Natural killer cell (primary cell): ENCODE measurements at regions not wholly inside any gene's neighbourhood (a gene's known extent, or its start where the extent isn't known, plus 50 kb on each side); places are given as distances from the start of the nearest gene placed in this dataset.

ENCODE experiments used
- ATAC-seq, 3 donors: fragments of 150-1000 bp in 2 of 3; fragments of 200-7000 bp in 1 of 3; cut with Tn5 transposase; 1 replicate in 1 of 3; 2 replicates in 2 of 3; pipeline ENCODE4 v1.10.0; 2021; ENCODE audit warnings: mild to moderate bottlenecking in 2 of 3, moderate library complexity in 2 of 3
- DNase-seq, 2 donors: peaks; one replicate each; pipeline versions ENCODE4 v3.0.0 to v3.0.0-alpha.2; 2013 to 2021; ENCODE audit warnings: mixed read lengths in 1 of 2
- H3K27ac ChIP-seq: one replicate; pipeline ENCODE4 v1.5.1; 2013; ENCODE audit warnings: mild to moderate bottlenecking, low read length
- H3K27me3 ChIP-seq: one replicate; pipeline ENCODE4 v1.6.1; 2013; ENCODE audit warnings: low read length; ENCODE audit not compliant: control insufficient read depth, insufficient read depth
- H3K36me3 ChIP-seq: one replicate; pipeline ENCODE4 v1.6.1; 2013; ENCODE audit warnings: low read length; ENCODE audit not compliant: control insufficient read depth, insufficient read depth
- H3K4me1 ChIP-seq: one replicate; pipeline ENCODE4 v1.6.1; 2013; ENCODE audit warnings: low read length; ENCODE audit not compliant: control insufficient read depth, insufficient read depth
- H3K4me3 ChIP-seq: one replicate; pipeline ENCODE4 v1.5.1; 2013; ENCODE audit warnings: low read length
- H3K9me3 ChIP-seq: one replicate; pipeline ENCODE4 v1.6.1; 2013; ENCODE audit warnings: low read length; ENCODE audit not compliant: control insufficient read depth, insufficient read depth
- H3K27ac Mint-ChIP-seq, 2 donors: one replicate each; pipeline ENCODE4 v1.8.0; 2022; ENCODE audit warnings: mild to moderate bottlenecking in 2 of 2, mixed read lengths in 2 of 2, moderate library complexity in 1 of 2
- H3K27me3 Mint-ChIP-seq, 2 donors: one replicate each; pipeline ENCODE4 v1.8.0; 2022; ENCODE audit warnings: low read depth in 2 of 2, mixed read lengths in 2 of 2
- H3K36me3 Mint-ChIP-seq: one replicate; pipeline ENCODE4 v1.8.0; 2022; ENCODE audit warnings: mixed read lengths
- H3K4me1 Mint-ChIP-seq, 2 donors: one replicate each; pipeline ENCODE4 v1.8.0; 2022; ENCODE audit warnings: mixed read lengths in 2 of 2
- H3K4me3 Mint-ChIP-seq: one replicate; pipeline ENCODE4 v1.8.0; 2022; ENCODE audit warnings: mild to moderate bottlenecking, moderate library complexity, mixed read lengths
- H3K9me3 Mint-ChIP-seq, 2 donors: one replicate each; pipeline ENCODE4 v1.8.0; 2022; ENCODE audit warnings: mixed read lengths in 2 of 2
- WGBS: methylation state at CpG from one replicate; pipeline ENCODE4 v1.1.7; 2013; ENCODE audit warnings: missing lambda C conversion rate; ENCODE audit not compliant: insufficient coverage; 5-methylcytosine and 5-hydroxymethylcytosine counted together
- intact Hi-C: fragments of 100-400 bp; cut with micrococcal nuclease; formaldehyde crosslinking; loops from one replicate; pipeline ENCODE4 v1.14.2; 2022
- TF ChIP-seq, protein P1 (sequence below): fragments of 200-600 bp; IDR thresholded peaks from one replicate; pipeline ENCODE4 v1.8.0; 2022; ENCODE audit warnings: antibody characterized with exemption

DNA sequence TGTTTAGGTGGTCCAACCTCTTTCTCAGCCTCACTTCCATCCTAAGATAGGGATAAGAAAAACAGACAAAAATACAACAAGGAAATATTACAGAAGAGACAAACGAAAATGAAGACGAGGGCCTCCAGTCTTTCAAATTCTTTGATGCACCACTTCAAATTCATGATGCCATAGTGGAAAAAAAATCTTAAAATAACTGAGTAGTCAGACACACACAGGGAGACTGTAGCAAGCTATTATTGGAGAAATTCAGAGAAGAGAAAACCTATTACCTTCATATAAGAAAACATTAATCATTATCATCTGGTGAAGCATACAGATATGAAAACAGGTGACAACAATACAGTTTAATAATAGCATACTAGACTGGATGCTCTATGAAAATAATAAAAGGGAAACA lies 548.2 kb downstream of the KCTD12 start:
- Histone ChIP-seq H3K27me3 (no peaks in the 10 kb centered on the region), H3K36me3 (no peaks in the 10 kb centered on the region), H3K9me3 (no peaks in the 10 kb centered on the region), H3K4me1 (no peaks in the 10 kb centered on the region), H3K4me3 (no peak overlapping the region), H3K27ac (no peak overlapping the region)
- H3K4me3 Mint-ChIP-seq: no peak overlapping the region
- H3K36me3 Mint-ChIP-seq: no peaks in the 10 kb centered on the region
- DNase-seq: no peak
- H3K9me3 Mint-ChIP-seq: peaks cover 0 to 3% of the 10 kb centered on the region in 2 donors
- no peak overlapping the region for H3K27ac Mint-ChIP-seq
- H3K4me1 Mint-ChIP-seq: no peaks in the 10 kb centered on the region
- WGBS: no CpG with 5 or more reads among the region's 2 CpGs
- H3K27me3 Mint-ChIP-seq: no peaks in the 10 kb centered on the region
- intact Hi-C loops: no loop called here
- TF ChIP-seq, protein P1, sequence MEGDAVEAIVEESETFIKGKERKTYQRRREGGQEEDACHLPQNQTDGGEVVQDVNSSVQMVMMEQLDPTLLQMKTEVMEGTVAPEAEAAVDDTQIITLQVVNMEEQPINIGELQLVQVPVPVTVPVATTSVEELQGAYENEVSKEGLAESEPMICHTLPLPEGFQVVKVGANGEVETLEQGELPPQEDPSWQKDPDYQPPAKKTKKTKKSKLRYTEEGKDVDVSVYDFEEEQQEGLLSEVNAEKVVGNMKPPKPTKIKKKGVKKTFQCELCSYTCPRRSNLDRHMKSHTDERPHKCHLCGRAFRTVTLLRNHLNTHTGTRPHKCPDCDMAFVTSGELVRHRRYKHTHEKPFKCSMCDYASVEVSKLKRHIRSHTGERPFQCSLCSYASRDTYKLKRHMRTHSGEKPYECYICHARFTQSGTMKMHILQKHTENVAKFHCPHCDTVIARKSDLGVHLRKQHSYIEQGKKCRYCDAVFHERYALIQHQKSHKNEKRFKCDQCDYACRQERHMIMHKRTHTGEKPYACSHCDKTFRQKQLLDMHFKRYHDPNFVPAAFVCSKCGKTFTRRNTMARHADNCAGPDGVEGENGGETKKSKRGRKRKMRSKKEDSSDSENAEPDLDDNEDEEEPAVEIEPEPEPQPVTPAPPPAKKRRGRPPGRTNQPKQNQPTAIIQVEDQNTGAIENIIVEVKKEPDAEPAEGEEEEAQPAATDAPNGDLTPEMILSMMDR: no peak
- no peak for ATAC-seq

DNA sequence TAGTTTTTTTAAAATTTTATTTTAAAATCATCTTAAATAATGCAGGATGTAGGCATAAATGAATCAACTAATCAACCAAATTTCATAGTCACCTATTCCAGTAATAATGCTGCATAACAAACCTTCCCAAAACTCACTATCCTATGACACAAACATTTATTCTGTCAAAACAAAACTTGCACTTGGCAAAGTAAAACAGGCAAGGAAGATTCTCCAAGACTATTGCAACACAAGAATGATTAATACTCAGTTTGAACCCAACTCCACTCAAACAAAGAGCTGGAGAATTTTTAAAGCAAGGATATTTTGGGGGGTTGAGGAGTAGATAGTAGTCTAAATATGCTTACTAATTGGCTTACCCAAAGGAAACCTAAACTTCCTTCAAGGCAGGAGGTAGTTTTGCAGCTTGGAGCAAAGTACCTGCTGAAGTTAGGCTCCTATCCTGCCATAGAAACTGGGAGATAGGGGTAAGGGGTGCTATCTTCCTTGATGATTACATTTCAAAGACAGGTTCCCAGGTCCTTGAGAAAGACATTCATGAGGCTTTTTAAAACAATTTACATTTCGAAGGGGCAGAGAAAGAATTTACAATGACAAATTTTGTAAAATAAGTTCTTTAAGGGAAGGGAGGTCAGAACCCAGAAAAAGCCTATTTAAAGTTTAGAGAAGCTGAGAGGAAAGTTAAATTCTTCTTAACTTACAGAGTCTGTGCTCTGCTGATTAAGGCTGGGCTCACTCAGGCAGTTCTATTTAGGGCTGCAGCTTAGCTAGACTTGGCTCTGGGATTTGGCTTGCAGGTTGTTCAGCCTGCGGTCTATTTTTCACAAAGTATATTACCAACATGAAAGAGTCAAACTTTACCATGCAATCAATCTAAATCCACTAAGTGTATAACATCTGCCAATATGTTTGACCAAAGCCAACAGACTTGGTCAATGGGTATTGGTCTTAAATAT lies 549.0 kb downstream of the KCTD12 start:
- Histone ChIP-seq H3K36me3 (no peaks in the 10 kb centered on the region), H3K9me3 (no peaks in the 10 kb centered on the region), H3K4me1 (no peaks in the 10 kb centered on the region), H3K27me3 (no peaks in the 10 kb centered on the region), H3K4me3 (no peak overlapping the region), H3K27ac (no peak overlapping the region)
- DNase-seq (no peak), ATAC-seq (no peak)
- no peaks in the 10 kb centered on the region for H3K36me3 Mint-ChIP-seq
- intact Hi-C loops: no loop called here
- TF ChIP-seq, protein P1: no peak
- WGBS: 88% methylated on average over 2 of the region's 2 CpGs
- no peaks in the 10 kb centered on the region for H3K4me1 Mint-ChIP-seq
- H3K4me3 Mint-ChIP-seq: no peak overlapping the region
- no peaks in the 10 kb centered on the region for H3K27me3 Mint-ChIP-seq
- H3K27ac Mint-ChIP-seq: no peak overlapping the region
- peaks cover 0 to 3% of the 10 kb centered on the region in 2 donors for H3K9me3 Mint-ChIP-seq

DNA sequence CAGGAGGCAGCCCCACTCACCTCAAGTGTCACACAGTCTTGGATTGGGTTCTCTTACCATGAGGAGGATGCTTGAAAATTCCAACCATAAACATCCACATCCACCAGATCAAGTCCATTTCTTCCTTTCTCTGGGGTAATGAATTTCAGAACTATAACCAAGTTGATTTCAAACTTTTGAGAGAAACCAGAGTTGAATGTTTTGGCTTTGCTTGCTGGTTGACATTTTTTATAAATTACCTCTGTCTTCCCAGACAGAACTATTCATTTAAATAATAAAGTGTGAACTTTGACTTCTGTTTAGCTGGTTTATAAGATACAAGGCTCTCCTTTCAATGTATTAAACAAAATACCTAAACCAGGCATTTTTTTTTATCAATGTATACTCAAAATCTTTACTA lies 550.7 kb downstream of the KCTD12 start:
- H3K27ac Mint-ChIP-seq: no peak overlapping the region
- H3K27me3 Mint-ChIP-seq: no peaks in the 10 kb centered on the region
- Histone ChIP-seq H3K27me3 (no peaks in the 10 kb centered on the region), H3K4me1 (no peaks in the 10 kb centered on the region), H3K9me3 (no peaks in the 10 kb centered on the region), H3K27ac (no peak overlapping the region), H3K36me3 (no peaks in the 10 kb centered on the region), H3K4me3 (no peak overlapping the region)
- TF ChIP-seq, protein P1: no peak
- intact Hi-C loops: no loop called here
- no peak for ATAC-seq
- no peaks in the 10 kb centered on the region for H3K36me3 Mint-ChIP-seq
- no peaks in the 10 kb centered on the region for H3K4me1 Mint-ChIP-seq
- no peak for DNase-seq
- peaks cover under 1 to 5% of the 10 kb centered on the region in 2 donors for H3K9me3 Mint-ChIP-seq
- no peak overlapping the region for H3K4me3 Mint-ChIP-seq
